ENCODE measurements at regions not wholly inside any gene's neighbourhood (a gene's known extent, or its start where the extent isn't known, plus 50 kb on each side); places are given as distances from the start of the nearest gene placed in this dataset.

GRCh38 chr7:106423821-106424475, 139.2 kb upstream of the NAMPT start:
- peak overlapping the region; percentile 98 to 100 (median 99) for H3K27ac Mint-ChIP-seq
- 96% methylated on average over 3 of the region's 5 CpGs for WGBS (ENCODE audit: insufficient coverage)
- H3K4me1 Mint-ChIP-seq, result peaks cover 66% of the 10 kb centered on the region

GRCh38 chr7:106423111-106423510, 138.3 kb upstream of the NAMPT start:
- intact Hi-C loops (cut with micrococcal nuclease), result loop anchor here in 1 of 2 donors (5.0 kb wide), 2 partner anchors 136 to 744 kb away; partner anchors contain the start of gene HBP1

More at GRCh38 chr7:106423821-106424475, 139.2 kb upstream of the NAMPT start:
- H3K36me3 Mint-ChIP-seq, result no peaks in the 10 kb centered on the region
- H3K36me3 ChIP-seq (replicated peaks in 1 of 2; ENCODE audit: control insufficient read depth in 1 of 2, insufficient read depth in 2 of 2, low read length in 2 of 2), result no peaks in the 10 kb centered on the region
- peaks cover 61 to 69% of the 10 kb centered on the region in 2 donors for H3K4me1 ChIP-seq (ENCODE audit: control insufficient read depth in 1 of 2, insufficient read depth in 2 of 2, low read length in 2 of 2)
- no peaks in the 10 kb centered on the region for H3K9me3 ChIP-seq (replicated peaks in 1 of 2; ENCODE audit: control insufficient read depth in 1 of 2, insufficient read depth in 1 of 2, low read length in 2 of 2)
- no peak overlapping the region for H2AFZ ChIP-seq (ENCODE audit: insufficient read depth, low read depth, low read length, poor library complexity, severe bottlenecking)
- H3K27me3 Mint-ChIP-seq (ENCODE audit: low read depth in 3 of 3), result peaks cover 0 to 2% (median 0%) of the 10 kb centered on the region in 3 donors
- intact Hi-C loops (cut with micrococcal nuclease), result loop anchor here in 1 of 2 donors (5.0 kb wide), 2 partner anchors 137 to 743 kb away; partner anchors contain the start of gene HBP1
- no peak overlapping the region for H3K9ac ChIP-seq (ENCODE audit: insufficient read depth, low read length, poor library complexity, severe bottlenecking)
- H4K20me1 ChIP-seq (ENCODE audit: insufficient read depth, low read length), result no peaks in the 10 kb centered on the region
- H3K27me3 ChIP-seq (ENCODE audit: control insufficient read depth in 2 of 2, insufficient read depth in 2 of 2, low read length in 2 of 2), result no peaks in the 10 kb centered on the region
- H3K4me3 ChIP-seq (replicated peaks in 1 of 3; ENCODE audit: low read depth in 2 of 3, low read length in 3 of 3), result peak overlapping the region in 1 of 3 experiments; percentile 29
- H3K27ac ChIP-seq (ENCODE audit: low read depth in 1 of 2, low read length in 2 of 2), result peak overlapping the region; percentile 81 to 96
- peak overlapping the region; percentile 14 for H3K4me2 ChIP-seq (replicated peaks; ENCODE audit: extremely low read depth, low read length, poor library complexity, severe bottlenecking)
- no peak overlapping the region for H3K4me3 Mint-ChIP-seq
- peak in 1 of 3 donors; percentile 8 for DNase-seq
- peaks cover 0 to 2% (median 0%) of the 10 kb centered on the region in 7 donors for H3K9me3 Mint-ChIP-seq
- no peaks in the 10 kb centered on the region for H3K79me2 ChIP-seq (ENCODE audit: insufficient read depth, low read length)
- TF ChIP-seq CTCF (IDR thresholded peaks at IDR 0.05), result no peak

More at GRCh38 chr7:106423111-106423510, 138.3 kb upstream of the NAMPT start:
- Mint-ChIP-seq H3K4me1 (peaks cover 74% of the 10 kb centered on the region), H3K4me3 (no peak overlapping the region), H3K27me3 (ENCODE audit: low read depth in 3 of 3) (no peaks in the 10 kb centered on the region), H3K27ac (peak overlapping the region; percentile 46 to 99 (median 98)), H3K36me3 (no peaks in the 10 kb centered on the region), H3K9me3 (peaks cover 0 to 2% (median 0%) of the 10 kb centered on the region in 7 donors)
- no peaks in the 10 kb centered on the region for H3K36me3 ChIP-seq (replicated peaks in 1 of 2; ENCODE audit: control insufficient read depth in 1 of 2, insufficient read depth in 2 of 2, low read length in 2 of 2)
- no peaks in the 10 kb centered on the region for H4K20me1 ChIP-seq (ENCODE audit: insufficient read depth, low read length)
- no peak overlapping the region for H2AFZ ChIP-seq (ENCODE audit: insufficient read depth, low read depth, low read length, poor library complexity, severe bottlenecking)
- H3K79me2 ChIP-seq (ENCODE audit: insufficient read depth, low read length), result no peaks in the 10 kb centered on the region
- peaks cover 69 to 78% of the 10 kb centered on the region in 2 donors for H3K4me1 ChIP-seq (ENCODE audit: control insufficient read depth in 1 of 2, insufficient read depth in 2 of 2, low read length in 2 of 2)
- H3K4me2 ChIP-seq (replicated peaks; ENCODE audit: extremely low read depth, low read length, poor library complexity, severe bottlenecking), result no peak overlapping the region
- H3K9me3 ChIP-seq (replicated peaks in 1 of 2; ENCODE audit: control insufficient read depth in 1 of 2, insufficient read depth in 1 of 2, low read length in 2 of 2), result no peaks in the 10 kb centered on the region
- H3K27ac ChIP-seq (ENCODE audit: low read depth in 1 of 2, low read length in 2 of 2), result no peak overlapping the region
- H3K9ac ChIP-seq (ENCODE audit: insufficient read depth, low read length, poor library complexity, severe bottlenecking), result no peak overlapping the region
- no peak overlapping the region for H3K4me3 ChIP-seq (replicated peaks in 1 of 3; ENCODE audit: low read depth in 2 of 3, low read length in 3 of 3)
- TF ChIP-seq CTCF (IDR thresholded peaks at IDR 0.05), result no peak
- WGBS (ENCODE audit: insufficient coverage), result 83% methylated on average over 5 of the region's 5 CpGs
- no peaks in the 10 kb centered on the region for H3K27me3 ChIP-seq (ENCODE audit: control insufficient read depth in 2 of 2, insufficient read depth in 2 of 2, low read length in 2 of 2)
- no peak for DNase-seq
